B cell (primary cell): ENCODE measurements at regions not wholly inside any gene's neighbourhood (a gene's known extent, or its start where the extent isn't known, plus 50 kb on each side); places are given as distances from the start of the nearest gene placed in this dataset.
A peak's percentile ranks its signal among the peaks of the same experiment; 100 is the strongest.

ENCODE experiments used
- ATAC-seq: fragments of 200-7000 bp; cut with Tn5 transposase; one replicate; pipeline ENCODE4 v1.10.0; 2021; ENCODE audit warnings: low read depth, mild to moderate bottlenecking, moderate number of reproducible peaks, moderate library complexity
- CTCF ChIA-PET: fragments of 350-600 bp; sonication (Branson Sonifier 250); formaldehyde crosslinking; loops from one replicate; lab custom pipeline; 2021; ENCODE audit warnings: antibody characterized with exemption, inconsistent platforms; lab: Charles Lee
- POLR2A ChIA-PET: fragments of 350-600 bp; sonication (Branson Sonifier 250); formaldehyde crosslinking; loops from one replicate; lab custom pipeline; 2021; ENCODE audit warnings: antibody characterized with exemption; lab: Charles Lee
- DNase-seq: peaks from one replicate; pipeline ENCODE4 v3.0.0; 2013
- H2AFZ ChIP-seq: 2 replicates; pipeline ENCODE4 v1.6.1; 2012; ENCODE audit warnings: mild to moderate bottlenecking, low read depth, low read length; ENCODE audit not compliant: insufficient read depth, poor library complexity, severe bottlenecking
- H3K27ac ChIP-seq, 2 donors: 1 replicate in 1 of 2; 2 replicates in 1 of 2; pipeline ENCODE4 v1.5.1; 2012 to 2013; ENCODE audit warnings: low read length in 2 of 2, mild to moderate bottlenecking in 2 of 2, moderate library complexity in 1 of 2
- H3K27me3 ChIP-seq, 4 experiments: fragments of 200-600 bp in 1 of 4; sonication (generic) in 1 of 4; replicated peaks in 1 of 4; 1 replicate in 2 of 4; 2 replicates in 2 of 4; pipeline versions ENCODE4 v1.6.1 to v1.7.0; 2013 to 2016; ENCODE audit warnings: low read length in 3 of 4, mild to moderate bottlenecking in 2 of 4, mixed read lengths in 1 of 4, moderate library complexity in 1 of 4; ENCODE audit not compliant: insufficient read depth in 4 of 4, control insufficient read depth in 3 of 4; ENCODE audit errors: control extremely low read depth in 1 of 4
- H3K36me3 ChIP-seq, 2 experiments: replicated peaks in 1 of 2; 1 replicate in 1 of 2; 2 replicates in 1 of 2; pipeline versions ENCODE4 v1.6.1 to v1.7.1; 2013; ENCODE audit warnings: low read length in 1 of 2; ENCODE audit not compliant: insufficient read depth in 2 of 2, control insufficient read depth in 1 of 2; ENCODE audit errors: control extremely low read depth in 1 of 2, extremely low read depth in 1 of 2
- H3K4me1 ChIP-seq, 2 donors: fragments of 200-600 bp in 1 of 2; sonication (generic) in 1 of 2; 1 replicate in 1 of 2; 2 replicates in 1 of 2; pipeline versions ENCODE4 v1.5.1 to v1.6.1; 2013 to 2017; ENCODE audit warnings: low read length in 2 of 2; ENCODE audit not compliant: control insufficient read depth in 2 of 2, insufficient read depth in 2 of 2
- H3K4me2 ChIP-seq: replicated peaks from 2 replicates; pipeline ENCODE3; 2012; ENCODE audit warnings: mild to moderate bottlenecking, low read depth, low read length; ENCODE audit not compliant: poor library complexity, severe bottlenecking
- H3K4me3 ChIP-seq, 5 experiments: fragments of 200-600 bp in 1 of 5; sonication (generic) in 1 of 5; 1 replicate in 3 of 5; 2 replicates in 2 of 5; pipeline versions ENCODE4 v1.5.1 to v1.7.0; 2011 to 2016; ENCODE audit warnings: low read length in 4 of 5, mild to moderate bottlenecking in 4 of 5, low read depth in 2 of 5, control low read depth in 1 of 5, moderate library complexity in 1 of 5; ENCODE audit not compliant: insufficient read depth in 1 of 5; ENCODE audit errors: control extremely low read depth in 1 of 5, extremely low read depth in 1 of 5
- H3K79me2 ChIP-seq: fragments of 200-600 bp; sonication (generic); one replicate; pipeline ENCODE4 v1.6.0; 2016; ENCODE audit warnings: low read length; ENCODE audit not compliant: control insufficient read depth, insufficient read depth
- H3K9ac ChIP-seq: fragments of 200-600 bp; sonication (generic); 2 replicates; pipeline ENCODE4 v1.6.1; 2017; ENCODE audit warnings: mild to moderate bottlenecking, low read length, moderate library complexity
- H3K9me3 ChIP-seq, 3 donors: one replicate each; pipeline versions ENCODE4 v1.6.1 to v1.7.1; 2013; ENCODE audit warnings: low read length in 2 of 3; ENCODE audit not compliant: control insufficient read depth in 2 of 3, insufficient read depth in 1 of 3; ENCODE audit errors: control extremely low read depth in 1 of 3
- H4K20me1 ChIP-seq: 2 replicates; pipeline ENCODE4 v1.6.0; 2012; ENCODE audit warnings: mild to moderate bottlenecking, low read length; ENCODE audit not compliant: insufficient read depth, control insufficient read depth, poor library complexity, severe bottlenecking
- H3K27ac Mint-ChIP-seq: one replicate; pipeline ENCODE4 v1.8.0; 2021; ENCODE audit warnings: mixed read lengths
- H3K27me3 Mint-ChIP-seq: one replicate; pipeline ENCODE4 v1.8.0; 2021; ENCODE audit warnings: mixed read lengths
- H3K4me1 Mint-ChIP-seq: one replicate; pipeline ENCODE4 v1.8.0; 2021; ENCODE audit warnings: mixed read lengths
- H3K4me3 Mint-ChIP-seq: one replicate; pipeline ENCODE4 v1.8.0; 2021; ENCODE audit warnings: mixed read lengths
- H3K9me3 Mint-ChIP-seq: one replicate; pipeline ENCODE4 v1.8.0; 2022; ENCODE audit warnings: mixed read lengths; ENCODE audit not compliant: insufficient read depth
- CTCF ChIP-seq: fragments of 200-600 bp; IDR thresholded peaks from one replicate; pipeline ENCODE4 v1.8.0; 2022; ENCODE audit warnings: antibody characterized with exemption, mild to moderate bottlenecking
- EZH2 ChIP-seq: IDR thresholded peaks from 2 replicates; pipeline ENCODE4 v1.6.1; 2012; ENCODE audit warnings: borderline replicate concordance, low read depth, mild to moderate bottlenecking, moderate library complexity, low read length; ENCODE audit not compliant: insufficient read depth, poor library complexity, severe bottlenecking
- WGBS: methylation state at CpG from one replicate; pipeline ENCODE4 v1.1.5; 2013; ENCODE audit warnings: missing lambda C conversion rate; ENCODE audit not compliant: insufficient coverage; 5-methylcytosine and 5-hydroxymethylcytosine counted together
- intact Hi-C: fragments of 100-400 bp; cut with micrococcal nuclease; formaldehyde crosslinking; loops from one replicate; pipeline ENCODE4 v1.10.0; 2022

GRCh38 chr18:78771496-78772359 is 207.9 kb upstream of the SALL3 start:
- intact Hi-C loops: no loop called here
- POLR2A ChIA-PET: no interaction called here

More at GRCh38 chr18:78771496-78772359, 207.9 kb upstream of the SALL3 start:
- H3K27ac Mint-ChIP-seq: peak overlapping the region; percentile 20
- no peak overlapping the region for H3K4me2 ChIP-seq
- no peaks in the 10 kb centered on the region for H3K4me1 ChIP-seq
- H3K79me2 ChIP-seq: no peaks in the 10 kb centered on the region
- H3K9me3 Mint-ChIP-seq: no peaks in the 10 kb centered on the region
- H3K27me3 Mint-ChIP-seq: no peaks in the 10 kb centered on the region
- no peaks in the 10 kb centered on the region for H3K27me3 ChIP-seq
- TF ChIP-seq EZH2: no peak
- no peak for TF ChIP-seq CTCF
- ATAC-seq (no peak), DNase-seq (no peak)
- no peak overlapping the region for H2AFZ ChIP-seq
- no peak overlapping the region for H3K27ac ChIP-seq
- H3K9me3 ChIP-seq: peaks cover 0 to 18% (median 0%) of the 10 kb centered on the region in 3 donors
- no peak overlapping the region for H3K4me3 ChIP-seq
- H3K36me3 ChIP-seq: no peaks in the 10 kb centered on the region
- no peak overlapping the region for H3K9ac ChIP-seq
- H3K4me1 Mint-ChIP-seq: no peaks in the 10 kb centered on the region
- WGBS: 87% methylated on average over 21 of the region's 22 CpGs
- H4K20me1 ChIP-seq: no peaks in the 10 kb centered on the region
- no peak overlapping the region for H3K4me3 Mint-ChIP-seq
- CTCF ChIA-PET: no interaction called here
